H1 (cell line): ENCODE measurements at regions not wholly inside any gene's neighbourhood (a gene's known extent, or its start where the extent isn't known, plus 50 kb on each side); places are given as distances from the start of the nearest gene placed in this dataset.

Experiments used
- CHD1 ChIP-seq: IDR thresholded peaks from 2 replicates; pipeline ENCODE4 v1.6.1; 2012; ENCODE audit warnings: low read depth, low read length, improper control_type of control experiment
- HDAC6 ChIP-seq: IDR thresholded peaks from one replicate; pipeline ENCODE4 v1.7.1; 2012; ENCODE audit warnings: low read depth, mild to moderate bottlenecking, inconsistent platforms, low read length, moderate library complexity
- KDM5A ChIP-seq: fragments of 200-600 bp; IDR thresholded peaks from 2 replicates; pipeline ENCODE4 v1.7.1; 2012; ENCODE audit warnings: mild to moderate bottlenecking, low read length, inconsistent platforms, mixed read lengths
- POLR2AphosphoS5 ChIP-seq: IDR thresholded peaks from 2 replicates; pipeline ENCODE4 v1.6.1; 2011; ENCODE audit warnings: low read depth, low read length
- POU5F1 ChIP-seq: IDR thresholded peaks from 2 replicates; pipeline ENCODE4 v1.6.1; 2011; ENCODE audit warnings: low read depth, mild to moderate bottlenecking, low read length, moderate library complexity
- RBBP5 ChIP-seq: IDR thresholded peaks from 2 replicates; pipeline ENCODE4 v1.7.1; 2012; ENCODE audit warnings: low read depth, mild to moderate bottlenecking, inconsistent platforms, low read length, moderate library complexity, borderline replicate concordance
- SRF ChIP-seq: IDR thresholded peaks from 2 replicates; pipeline ENCODE4 v1.6.1; 2011; ENCODE audit warnings: mild to moderate bottlenecking, low read depth, low read length, moderate library complexity
- TAF7 ChIP-seq: optimal IDR thresholded peaks from 2 replicates; pipeline ENCODE3; 2011; ENCODE audit warnings: low read depth, mild to moderate bottlenecking, inconsistent platforms, low read length, moderate library complexity, borderline replicate concordance
- TF ChIP-seq, protein P1 (sequence below): fragments of 300-600 bp; sonication (generic); IDR thresholded peaks from 2 replicates; pipeline ENCODE4 v1.7.1; 2012; ENCODE audit warnings: low read length, moderate library complexity, mild to moderate bottlenecking, inconsistent platforms; ENCODE audit not compliant: insufficient replicate concordance
- TF ChIP-seq, protein P2 (sequence below): IDR thresholded peaks from 2 replicates; pipeline ENCODE4 v1.6.1; 2012; ENCODE audit warnings: inconsistent platforms
- TF ChIP-seq, protein P3 (sequence below): IDR thresholded peaks from 2 replicates; pipeline ENCODE4 v1.6.1; 2011; ENCODE audit warnings: low read length, improper control_type of control experiment

DNA sequence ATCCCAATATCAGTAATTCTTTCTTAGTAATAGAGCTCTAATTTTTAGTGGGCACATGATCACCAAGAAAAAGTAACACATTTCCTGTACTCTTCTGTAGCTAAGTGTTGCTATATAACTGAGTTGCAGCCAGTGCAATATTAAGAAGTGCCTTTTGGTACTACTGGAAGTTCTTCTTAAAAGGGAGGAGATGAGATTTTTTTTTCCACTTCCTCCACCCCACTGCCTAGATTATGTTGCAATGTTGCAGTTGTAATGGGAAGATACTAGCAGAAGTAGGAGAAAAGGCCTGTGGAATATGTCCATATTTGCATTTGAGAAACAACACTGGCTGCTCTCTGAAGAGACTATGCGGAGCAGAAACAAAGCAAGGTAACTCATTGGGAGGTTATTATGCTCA lies 280.6 kb upstream of the ANO5 start (continued):
- TF ChIP-seq, protein P1, sequence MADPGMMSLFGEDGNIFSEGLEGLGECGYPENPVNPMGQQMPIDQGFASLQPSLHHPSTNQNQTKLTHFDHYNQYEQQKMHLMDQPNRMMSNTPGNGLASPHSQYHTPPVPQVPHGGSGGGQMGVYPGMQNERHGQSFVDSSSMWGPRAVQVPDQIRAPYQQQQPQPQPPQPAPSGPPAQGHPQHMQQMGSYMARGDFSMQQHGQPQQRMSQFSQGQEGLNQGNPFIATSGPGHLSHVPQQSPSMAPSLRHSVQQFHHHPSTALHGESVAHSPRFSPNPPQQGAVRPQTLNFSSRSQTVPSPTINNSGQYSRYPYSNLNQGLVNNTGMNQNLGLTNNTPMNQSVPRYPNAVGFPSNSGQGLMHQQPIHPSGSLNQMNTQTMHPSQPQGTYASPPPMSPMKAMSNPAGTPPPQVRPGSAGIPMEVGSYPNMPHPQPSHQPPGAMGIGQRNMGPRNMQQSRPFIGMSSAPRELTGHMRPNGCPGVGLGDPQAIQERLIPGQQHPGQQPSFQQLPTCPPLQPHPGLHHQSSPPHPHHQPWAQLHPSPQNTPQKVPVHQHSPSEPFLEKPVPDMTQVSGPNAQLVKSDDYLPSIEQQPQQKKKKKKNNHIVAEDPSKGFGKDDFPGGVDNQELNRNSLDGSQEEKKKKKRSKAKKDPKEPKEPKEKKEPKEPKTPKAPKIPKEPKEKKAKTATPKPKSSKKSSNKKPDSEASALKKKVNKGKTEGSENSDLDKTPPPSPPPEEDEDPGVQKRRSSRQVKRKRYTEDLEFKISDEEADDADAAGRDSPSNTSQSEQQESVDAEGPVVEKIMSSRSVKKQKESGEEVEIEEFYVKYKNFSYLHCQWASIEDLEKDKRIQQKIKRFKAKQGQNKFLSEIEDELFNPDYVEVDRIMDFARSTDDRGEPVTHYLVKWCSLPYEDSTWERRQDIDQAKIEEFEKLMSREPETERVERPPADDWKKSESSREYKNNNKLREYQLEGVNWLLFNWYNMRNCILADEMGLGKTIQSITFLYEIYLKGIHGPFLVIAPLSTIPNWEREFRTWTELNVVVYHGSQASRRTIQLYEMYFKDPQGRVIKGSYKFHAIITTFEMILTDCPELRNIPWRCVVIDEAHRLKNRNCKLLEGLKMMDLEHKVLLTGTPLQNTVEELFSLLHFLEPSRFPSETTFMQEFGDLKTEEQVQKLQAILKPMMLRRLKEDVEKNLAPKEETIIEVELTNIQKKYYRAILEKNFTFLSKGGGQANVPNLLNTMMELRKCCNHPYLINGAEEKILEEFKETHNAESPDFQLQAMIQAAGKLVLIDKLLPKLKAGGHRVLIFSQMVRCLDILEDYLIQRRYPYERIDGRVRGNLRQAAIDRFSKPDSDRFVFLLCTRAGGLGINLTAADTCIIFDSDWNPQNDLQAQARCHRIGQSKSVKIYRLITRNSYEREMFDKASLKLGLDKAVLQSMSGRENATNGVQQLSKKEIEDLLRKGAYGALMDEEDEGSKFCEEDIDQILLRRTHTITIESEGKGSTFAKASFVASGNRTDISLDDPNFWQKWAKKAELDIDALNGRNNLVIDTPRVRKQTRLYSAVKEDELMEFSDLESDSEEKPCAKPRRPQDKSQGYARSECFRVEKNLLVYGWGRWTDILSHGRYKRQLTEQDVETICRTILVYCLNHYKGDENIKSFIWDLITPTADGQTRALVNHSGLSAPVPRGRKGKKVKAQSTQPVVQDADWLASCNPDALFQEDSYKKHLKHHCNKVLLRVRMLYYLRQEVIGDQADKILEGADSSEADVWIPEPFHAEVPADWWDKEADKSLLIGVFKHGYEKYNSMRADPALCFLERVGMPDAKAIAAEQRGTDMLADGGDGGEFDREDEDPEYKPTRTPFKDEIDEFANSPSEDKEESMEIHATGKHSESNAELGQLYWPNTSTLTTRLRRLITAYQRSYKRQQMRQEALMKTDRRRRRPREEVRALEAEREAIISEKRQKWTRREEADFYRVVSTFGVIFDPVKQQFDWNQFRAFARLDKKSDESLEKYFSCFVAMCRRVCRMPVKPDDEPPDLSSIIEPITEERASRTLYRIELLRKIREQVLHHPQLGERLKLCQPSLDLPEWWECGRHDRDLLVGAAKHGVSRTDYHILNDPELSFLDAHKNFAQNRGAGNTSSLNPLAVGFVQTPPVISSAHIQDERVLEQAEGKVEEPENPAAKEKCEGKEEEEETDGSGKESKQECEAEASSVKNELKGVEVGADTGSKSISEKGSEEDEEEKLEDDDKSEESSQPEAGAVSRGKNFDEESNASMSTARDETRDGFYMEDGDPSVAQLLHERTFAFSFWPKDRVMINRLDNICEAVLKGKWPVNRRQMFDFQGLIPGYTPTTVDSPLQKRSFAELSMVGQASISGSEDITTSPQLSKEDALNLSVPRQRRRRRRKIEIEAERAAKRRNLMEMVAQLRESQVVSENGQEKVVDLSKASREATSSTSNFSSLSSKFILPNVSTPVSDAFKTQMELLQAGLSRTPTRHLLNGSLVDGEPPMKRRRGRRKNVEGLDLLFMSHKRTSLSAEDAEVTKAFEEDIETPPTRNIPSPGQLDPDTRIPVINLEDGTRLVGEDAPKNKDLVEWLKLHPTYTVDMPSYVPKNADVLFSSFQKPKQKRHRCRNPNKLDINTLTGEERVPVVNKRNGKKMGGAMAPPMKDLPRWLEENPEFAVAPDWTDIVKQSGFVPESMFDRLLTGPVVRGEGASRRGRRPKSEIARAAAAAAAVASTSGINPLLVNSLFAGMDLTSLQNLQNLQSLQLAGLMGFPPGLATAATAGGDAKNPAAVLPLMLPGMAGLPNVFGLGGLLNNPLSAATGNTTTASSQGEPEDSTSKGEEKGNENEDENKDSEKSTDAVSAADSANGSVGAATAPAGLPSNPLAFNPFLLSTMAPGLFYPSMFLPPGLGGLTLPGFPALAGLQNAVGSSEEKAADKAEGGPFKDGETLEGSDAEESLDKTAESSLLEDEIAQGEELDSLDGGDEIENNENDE, result no peak
- TF ChIP-seq SRF (no peak), KDM5A (no peak), TAF7 (no peak), RBBP5 (no peak), POLR2AphosphoS5 (no peak), HDAC6 (no peak), CHD1 (no peak), POU5F1 (no peak)
- TF ChIP-seq, protein P2, sequence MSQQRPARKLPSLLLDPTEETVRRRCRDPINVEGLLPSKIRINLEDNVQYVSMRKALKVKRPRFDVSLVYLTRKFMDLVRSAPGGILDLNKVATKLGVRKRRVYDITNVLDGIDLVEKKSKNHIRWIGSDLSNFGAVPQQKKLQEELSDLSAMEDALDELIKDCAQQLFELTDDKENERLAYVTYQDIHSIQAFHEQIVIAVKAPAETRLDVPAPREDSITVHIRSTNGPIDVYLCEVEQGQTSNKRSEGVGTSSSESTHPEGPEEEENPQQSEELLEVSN, result no peak
- TF ChIP-seq, protein P3, sequence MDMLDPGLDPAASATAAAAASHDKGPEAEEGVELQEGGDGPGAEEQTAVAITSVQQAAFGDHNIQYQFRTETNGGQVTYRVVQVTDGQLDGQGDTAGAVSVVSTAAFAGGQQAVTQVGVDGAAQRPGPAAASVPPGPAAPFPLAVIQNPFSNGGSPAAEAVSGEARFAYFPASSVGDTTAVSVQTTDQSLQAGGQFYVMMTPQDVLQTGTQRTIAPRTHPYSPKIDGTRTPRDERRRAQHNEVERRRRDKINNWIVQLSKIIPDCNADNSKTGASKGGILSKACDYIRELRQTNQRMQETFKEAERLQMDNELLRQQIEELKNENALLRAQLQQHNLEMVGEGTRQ, result no peak
